OCI-LY3 (cell line): ENCODE measurements at regions not wholly inside any gene's neighbourhood (a gene's known extent, or its start where the extent isn't known, plus 50 kb on each side); places are given as distances from the start of the nearest gene placed in this dataset.

Experiments used
- EZH2phosphoT487 ChIP-seq: fragments of 200-600 bp; shearing (Covaris generic); IDR thresholded peaks from 2 replicates; pipeline ENCODE4 v1.6.1; 2018; ENCODE audit warnings: antibody characterized with exemption, mixed run types, low read depth
- TF ChIP-seq, protein P1 (sequence below): fragments of 200-600, 300-600 bp; sonication (generic); IDR thresholded peaks from 2 replicates; pipeline ENCODE4 v1.5.1; 2014; ENCODE audit warnings: antibody characterized with exemption, low read length, low read depth

- TF ChIP-seq, protein P1, sequence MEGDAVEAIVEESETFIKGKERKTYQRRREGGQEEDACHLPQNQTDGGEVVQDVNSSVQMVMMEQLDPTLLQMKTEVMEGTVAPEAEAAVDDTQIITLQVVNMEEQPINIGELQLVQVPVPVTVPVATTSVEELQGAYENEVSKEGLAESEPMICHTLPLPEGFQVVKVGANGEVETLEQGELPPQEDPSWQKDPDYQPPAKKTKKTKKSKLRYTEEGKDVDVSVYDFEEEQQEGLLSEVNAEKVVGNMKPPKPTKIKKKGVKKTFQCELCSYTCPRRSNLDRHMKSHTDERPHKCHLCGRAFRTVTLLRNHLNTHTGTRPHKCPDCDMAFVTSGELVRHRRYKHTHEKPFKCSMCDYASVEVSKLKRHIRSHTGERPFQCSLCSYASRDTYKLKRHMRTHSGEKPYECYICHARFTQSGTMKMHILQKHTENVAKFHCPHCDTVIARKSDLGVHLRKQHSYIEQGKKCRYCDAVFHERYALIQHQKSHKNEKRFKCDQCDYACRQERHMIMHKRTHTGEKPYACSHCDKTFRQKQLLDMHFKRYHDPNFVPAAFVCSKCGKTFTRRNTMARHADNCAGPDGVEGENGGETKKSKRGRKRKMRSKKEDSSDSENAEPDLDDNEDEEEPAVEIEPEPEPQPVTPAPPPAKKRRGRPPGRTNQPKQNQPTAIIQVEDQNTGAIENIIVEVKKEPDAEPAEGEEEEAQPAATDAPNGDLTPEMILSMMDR = no peak
- TF ChIP-seq EZH2phosphoT487 = no peak
Observed at GRCh38 chr3:168218600-168218999, 122.9 kb upstream of the GOLIM4 start.
